WTC11 (cell line): ENCODE measurements at regions not wholly inside any gene's neighbourhood (a gene's known extent, or its start where the extent isn't known, plus 50 kb on each side); places are given as distances from the start of the nearest gene placed in this dataset.

Source experiments
- ATAC-seq: fragments of 200-7000 bp; cut with Tn5 transposase; 2 replicates; pipeline ENCODE4 v1.10.0; 2021; ENCODE audit warnings: mild to moderate bottlenecking, moderate library complexity
- CTCF ChIA-PET: fragments of 300-600 bp; sonication (Branson Sonifier 250); formaldehyde crosslinking; loops from one replicate; lab custom pipeline; 2021; ENCODE audit warnings: antibody characterized with exemption; lab: Charles Lee
- POLR2A ChIA-PET: fragments of 350-600 bp; sonication (Branson Sonifier 250); formaldehyde crosslinking; loops from one replicate; lab custom pipeline; 2021; ENCODE audit warnings: antibody characterized with exemption; lab: Charles Lee
- DNase-seq: peaks from one replicate; pipeline ENCODE4 v3.0.0; 2021; ENCODE audit warnings: low spot score
- H3K27ac Mint-ChIP-seq: 2 replicates; pipeline ENCODE4 v1.8.0; 2021; ENCODE audit warnings: mixed read lengths
- H3K27me3 Mint-ChIP-seq: 2 replicates; pipeline ENCODE4 v1.8.0; 2021; ENCODE audit warnings: low read depth, mild to moderate bottlenecking, moderate library complexity, mixed read lengths
- H3K36me3 Mint-ChIP-seq: 2 replicates; pipeline ENCODE4 v1.8.0; 2021; ENCODE audit warnings: mixed read lengths
- H3K4me1 Mint-ChIP-seq: 2 replicates; pipeline ENCODE4 v1.8.0; 2022; ENCODE audit warnings: mixed read lengths
- H3K4me3 Mint-ChIP-seq: 2 replicates; pipeline ENCODE4 v1.8.0; 2021; ENCODE audit warnings: mild to moderate bottlenecking, moderate library complexity, mixed read lengths
- H3K9me3 Mint-ChIP-seq: 2 replicates; pipeline ENCODE4 v1.8.0; 2021; ENCODE audit warnings: mixed read lengths
- CREM ChIP-seq: sonication (generic); formaldehyde crosslinking; IDR thresholded peaks from 2 replicates; pipeline ENCODE4 v1.8.1; 2022; ENCODE audit warnings: mild to moderate bottlenecking, missing genetic modification reagents, moderate library complexity
- CTCF ChIP-seq: fragments of 200-600 bp; IDR thresholded peaks from 2 replicates; pipeline ENCODE4 v1.8.0; 2022; ENCODE audit warnings: antibody characterized with exemption
- E2F4 ChIP-seq: sonication (generic); formaldehyde crosslinking; IDR thresholded peaks from 2 replicates; pipeline ENCODE4 v1.8.1; 2022; ENCODE audit warnings: low read depth, mild to moderate bottlenecking, moderate library complexity, missing genetic modification reagents, borderline replicate concordance
- E2F5 ChIP-seq: sonication (generic); formaldehyde crosslinking; IDR thresholded peaks from 2 replicates; pipeline ENCODE4 v1.8.1; 2022; ENCODE audit warnings: mild to moderate bottlenecking, moderate library complexity, missing genetic modification reagents
- FOXP1 ChIP-seq: sonication (generic); formaldehyde crosslinking; IDR thresholded peaks from 2 replicates; pipeline ENCODE4 v1.8.0; 2022; ENCODE audit warnings: missing genetic modification reagents, mild to moderate bottlenecking, moderate library complexity, borderline replicate concordance
- IRF1 ChIP-seq: sonication (generic); formaldehyde crosslinking; IDR thresholded peaks from 2 replicates; pipeline ENCODE4 v1.8.0; 2023; ENCODE audit warnings: missing genetic modification reagents
- JUN ChIP-seq: sonication (generic); formaldehyde crosslinking; IDR thresholded peaks from 2 replicates; pipeline ENCODE4 v1.8.0; 2023; ENCODE audit warnings: mild to moderate bottlenecking, missing genetic modification reagents
- MYBL2 ChIP-seq: sonication (generic); formaldehyde crosslinking; IDR thresholded peaks from 2 replicates; pipeline ENCODE4 v1.8.1; 2023; ENCODE audit warnings: mild to moderate bottlenecking, moderate library complexity, missing genetic modification reagents
- ZNF121 ChIP-seq: sonication (generic); formaldehyde crosslinking; IDR thresholded peaks from 2 replicates; pipeline ENCODE4 v1.8.0; 2023; ENCODE audit warnings: missing genetic modification reagents
- ZNF232 ChIP-seq: sonication (generic); formaldehyde crosslinking; IDR thresholded peaks from 2 replicates; pipeline ENCODE4 v1.8.0; 2022; ENCODE audit warnings: mild to moderate bottlenecking, missing genetic modification reagents
- ZNF317 ChIP-seq: sonication (generic); formaldehyde crosslinking; IDR thresholded peaks from 2 replicates; pipeline ENCODE4 v1.8.1; 2023; ENCODE audit warnings: low read depth, mild to moderate bottlenecking, moderate library complexity, missing genetic modification reagents, borderline replicate concordance
- ZNF416 ChIP-seq: fragments of 250-450 bp; sonication (Bioruptor Pico); IDR thresholded peaks from 2 replicates; pipeline ENCODE4 v1.9.0; 2021; ENCODE audit warnings: mild to moderate bottlenecking, inconsistent platforms
- ZNF671 ChIP-seq: fragments of 250-450 bp; sonication (Bioruptor Pico); IDR thresholded peaks from 2 replicates; pipeline ENCODE4 v1.8.0; 2021; ENCODE audit warnings: mild to moderate bottlenecking
- TF ChIP-seq, protein P1 (sequence below): sonication (generic); formaldehyde crosslinking; IDR thresholded peaks from 2 replicates; pipeline ENCODE4 v1.8.1; 2023; ENCODE audit warnings: mild to moderate bottlenecking, missing genetic modification reagents
- TF ChIP-seq, protein P2 (sequence below): fragments of 250-450 bp; sonication (Bioruptor Pico); IDR thresholded peaks from 2 replicates; pipeline ENCODE4 v1.9.0; 2021; ENCODE audit warnings: moderate library complexity, mild to moderate bottlenecking, inconsistent platforms, borderline replicate concordance
- TF ChIP-seq, protein P3 (sequence below): fragments of 250-450 bp; sonication (Bioruptor Pico); IDR thresholded peaks from 2 replicates; pipeline ENCODE4 v1.9.0; 2021; ENCODE audit warnings: mild to moderate bottlenecking
- TF ChIP-seq, protein P4 (sequence below): sonication (generic); formaldehyde crosslinking; IDR thresholded peaks from 2 replicates; pipeline ENCODE4 v1.8.0; 2023; ENCODE audit warnings: missing genetic modification reagents, mild to moderate bottlenecking, borderline replicate concordance
- TF ChIP-seq, protein P5 (sequence below): sonication (generic); formaldehyde crosslinking; IDR thresholded peaks from 2 replicates; pipeline ENCODE4 v1.8.1; 2022; ENCODE audit warnings: low read depth, missing genetic modification reagents, borderline replicate concordance

- ChIA-PET POLR2A (no interaction called here), CTCF (no interaction called here)
- peaks cover 8% of the 10 kb centered on the region for H3K27me3 Mint-ChIP-seq
- ATAC-seq (peak; percentile 85), DNase-seq (no peak)
- H3K4me3 Mint-ChIP-seq: no peak overlapping the region
- peaks cover 34% of the 10 kb centered on the region for H3K36me3 Mint-ChIP-seq
- H3K27ac Mint-ChIP-seq: no peak overlapping the region
- peaks cover 54% of the 10 kb centered on the region for H3K9me3 Mint-ChIP-seq
- TF ChIP-seq ZNF416 (CRISPR knock-in tag) (no peak), JUN (CRISPR knock-in tag) (no peak), IRF1 (no peak), ZNF121 (CRISPR knock-in tag) (no peak), ZNF232 (no peak), MYBL2 (CRISPR knock-in tag) (no peak)
- TF ChIP-seq, protein P1, sequence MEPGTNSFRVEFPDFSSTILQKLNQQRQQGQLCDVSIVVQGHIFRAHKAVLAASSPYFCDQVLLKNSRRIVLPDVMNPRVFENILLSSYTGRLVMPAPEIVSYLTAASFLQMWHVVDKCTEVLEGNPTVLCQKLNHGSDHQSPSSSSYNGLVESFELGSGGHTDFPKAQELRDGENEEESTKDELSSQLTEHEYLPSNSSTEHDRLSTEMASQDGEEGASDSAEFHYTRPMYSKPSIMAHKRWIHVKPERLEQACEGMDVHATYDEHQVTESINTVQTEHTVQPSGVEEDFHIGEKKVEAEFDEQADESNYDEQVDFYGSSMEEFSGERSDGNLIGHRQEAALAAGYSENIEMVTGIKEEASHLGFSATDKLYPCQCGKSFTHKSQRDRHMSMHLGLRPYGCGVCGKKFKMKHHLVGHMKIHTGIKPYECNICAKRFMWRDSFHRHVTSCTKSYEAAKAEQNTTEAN: no peak
- TF ChIP-seq, protein P2, sequence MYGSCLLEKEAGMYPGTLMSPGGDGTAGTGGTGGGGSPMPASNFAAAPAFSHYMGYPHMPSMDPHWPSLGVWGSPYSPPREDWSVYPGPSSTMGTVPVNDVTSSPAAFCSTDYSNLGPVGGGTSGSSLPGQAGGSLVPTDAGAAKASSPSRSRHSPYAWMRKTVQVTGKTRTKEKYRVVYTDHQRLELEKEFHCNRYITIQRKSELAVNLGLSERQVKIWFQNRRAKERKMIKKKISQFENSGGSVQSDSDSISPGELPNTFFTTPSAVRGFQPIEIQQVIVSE (CRISPR knock-in tag): no peak
- peaks cover 19% of the 10 kb centered on the region for H3K4me1 Mint-ChIP-seq
Observed at GRCh38 chr20:16916165-16916564, 168.0 kb downstream of the OTOR start.

- CTCF ChIA-PET: no interaction called here
- POLR2A ChIA-PET: no interaction called here
- no peak for ATAC-seq
- Mint-ChIP-seq H3K27me3 (no peaks in the 10 kb centered on the region), H3K36me3 (peaks cover 23% of the 10 kb centered on the region), H3K27ac (no peak overlapping the region), H3K4me1 (peaks cover 29% of the 10 kb centered on the region), H3K9me3 (peaks cover 40% of the 10 kb centered on the region)
- no peak for DNase-seq
- TF ChIP-seq, protein P3, sequence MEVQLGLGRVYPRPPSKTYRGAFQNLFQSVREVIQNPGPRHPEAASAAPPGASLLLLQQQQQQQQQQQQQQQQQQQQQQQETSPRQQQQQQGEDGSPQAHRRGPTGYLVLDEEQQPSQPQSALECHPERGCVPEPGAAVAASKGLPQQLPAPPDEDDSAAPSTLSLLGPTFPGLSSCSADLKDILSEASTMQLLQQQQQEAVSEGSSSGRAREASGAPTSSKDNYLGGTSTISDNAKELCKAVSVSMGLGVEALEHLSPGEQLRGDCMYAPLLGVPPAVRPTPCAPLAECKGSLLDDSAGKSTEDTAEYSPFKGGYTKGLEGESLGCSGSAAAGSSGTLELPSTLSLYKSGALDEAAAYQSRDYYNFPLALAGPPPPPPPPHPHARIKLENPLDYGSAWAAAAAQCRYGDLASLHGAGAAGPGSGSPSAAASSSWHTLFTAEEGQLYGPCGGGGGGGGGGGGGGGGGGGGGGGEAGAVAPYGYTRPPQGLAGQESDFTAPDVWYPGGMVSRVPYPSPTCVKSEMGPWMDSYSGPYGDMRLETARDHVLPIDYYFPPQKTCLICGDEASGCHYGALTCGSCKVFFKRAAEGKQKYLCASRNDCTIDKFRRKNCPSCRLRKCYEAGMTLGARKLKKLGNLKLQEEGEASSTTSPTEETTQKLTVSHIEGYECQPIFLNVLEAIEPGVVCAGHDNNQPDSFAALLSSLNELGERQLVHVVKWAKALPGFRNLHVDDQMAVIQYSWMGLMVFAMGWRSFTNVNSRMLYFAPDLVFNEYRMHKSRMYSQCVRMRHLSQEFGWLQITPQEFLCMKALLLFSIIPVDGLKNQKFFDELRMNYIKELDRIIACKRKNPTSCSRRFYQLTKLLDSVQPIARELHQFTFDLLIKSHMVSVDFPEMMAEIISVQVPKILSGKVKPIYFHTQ (CRISPR knock-in tag): no peak
- TF ChIP-seq ZNF317 (CRISPR knock-in tag): no peak
- no peak for TF ChIP-seq E2F4 (CRISPR knock-in tag)
- no peak for TF ChIP-seq MYBL2 (CRISPR knock-in tag)
- no peak for TF ChIP-seq CREM (CRISPR knock-in tag)
- no peak for TF ChIP-seq E2F5 (CRISPR knock-in tag)
- no peak for TF ChIP-seq ZNF671
- TF ChIP-seq, protein P4, sequence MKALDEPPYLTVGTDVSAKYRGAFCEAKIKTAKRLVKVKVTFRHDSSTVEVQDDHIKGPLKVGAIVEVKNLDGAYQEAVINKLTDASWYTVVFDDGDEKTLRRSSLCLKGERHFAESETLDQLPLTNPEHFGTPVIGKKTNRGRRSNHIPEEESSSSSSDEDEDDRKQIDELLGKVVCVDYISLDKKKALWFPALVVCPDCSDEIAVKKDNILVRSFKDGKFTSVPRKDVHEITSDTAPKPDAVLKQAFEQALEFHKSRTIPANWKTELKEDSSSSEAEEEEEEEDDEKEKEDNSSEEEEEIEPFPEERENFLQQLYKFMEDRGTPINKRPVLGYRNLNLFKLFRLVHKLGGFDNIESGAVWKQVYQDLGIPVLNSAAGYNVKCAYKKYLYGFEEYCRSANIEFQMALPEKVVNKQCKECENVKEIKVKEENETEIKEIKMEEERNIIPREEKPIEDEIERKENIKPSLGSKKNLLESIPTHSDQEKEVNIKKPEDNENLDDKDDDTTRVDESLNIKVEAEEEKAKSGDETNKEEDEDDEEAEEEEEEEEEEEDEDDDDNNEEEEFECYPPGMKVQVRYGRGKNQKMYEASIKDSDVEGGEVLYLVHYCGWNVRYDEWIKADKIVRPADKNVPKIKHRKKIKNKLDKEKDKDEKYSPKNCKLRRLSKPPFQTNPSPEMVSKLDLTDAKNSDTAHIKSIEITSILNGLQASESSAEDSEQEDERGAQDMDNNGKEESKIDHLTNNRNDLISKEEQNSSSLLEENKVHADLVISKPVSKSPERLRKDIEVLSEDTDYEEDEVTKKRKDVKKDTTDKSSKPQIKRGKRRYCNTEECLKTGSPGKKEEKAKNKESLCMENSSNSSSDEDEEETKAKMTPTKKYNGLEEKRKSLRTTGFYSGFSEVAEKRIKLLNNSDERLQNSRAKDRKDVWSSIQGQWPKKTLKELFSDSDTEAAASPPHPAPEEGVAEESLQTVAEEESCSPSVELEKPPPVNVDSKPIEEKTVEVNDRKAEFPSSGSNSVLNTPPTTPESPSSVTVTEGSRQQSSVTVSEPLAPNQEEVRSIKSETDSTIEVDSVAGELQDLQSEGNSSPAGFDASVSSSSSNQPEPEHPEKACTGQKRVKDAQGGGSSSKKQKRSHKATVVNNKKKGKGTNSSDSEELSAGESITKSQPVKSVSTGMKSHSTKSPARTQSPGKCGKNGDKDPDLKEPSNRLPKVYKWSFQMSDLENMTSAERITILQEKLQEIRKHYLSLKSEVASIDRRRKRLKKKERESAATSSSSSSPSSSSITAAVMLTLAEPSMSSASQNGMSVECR (CRISPR knock-in tag): no peak
- TF ChIP-seq, protein P5, sequence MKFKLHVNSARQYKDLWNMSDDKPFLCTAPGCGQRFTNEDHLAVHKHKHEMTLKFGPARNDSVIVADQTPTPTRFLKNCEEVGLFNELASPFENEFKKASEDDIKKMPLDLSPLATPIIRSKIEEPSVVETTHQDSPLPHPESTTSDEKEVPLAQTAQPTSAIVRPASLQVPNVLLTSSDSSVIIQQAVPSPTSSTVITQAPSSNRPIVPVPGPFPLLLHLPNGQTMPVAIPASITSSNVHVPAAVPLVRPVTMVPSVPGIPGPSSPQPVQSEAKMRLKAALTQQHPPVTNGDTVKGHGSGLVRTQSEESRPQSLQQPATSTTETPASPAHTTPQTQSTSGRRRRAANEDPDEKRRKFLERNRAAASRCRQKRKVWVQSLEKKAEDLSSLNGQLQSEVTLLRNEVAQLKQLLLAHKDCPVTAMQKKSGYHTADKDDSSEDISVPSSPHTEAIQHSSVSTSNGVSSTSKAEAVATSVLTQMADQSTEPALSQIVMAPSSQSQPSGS (CRISPR knock-in tag): no peak
- TF ChIP-seq CTCF: no peak
- no peak for TF ChIP-seq FOXP1 (CRISPR knock-in tag)
- TF ChIP-seq, all 79 proteins: peak for 0
- no peak overlapping the region for H3K4me3 Mint-ChIP-seq
Observed at GRCh38 chr20:16917636-16918035, 169.5 kb downstream of the OTOR start.
